ENCODE measurements at regions not wholly inside any gene's neighbourhood (a gene's known extent, or its start where the extent isn't known, plus 50 kb on each side); places are given as distances from the start of the nearest gene placed in this dataset.

GRCh38 chr10:43925793-43926192 lies 277.1 kb upstream of the ZNF32 start:
- H3K27ac ChIP-seq, result no peak overlapping the region
- CTCF ChIA-PET, result no interaction called here
- no peak for DNase-seq (ENCODE audit: low read depth in 1 of 2, low spot score in 1 of 2)
- no peak overlapping the region for H3K4me3 ChIP-seq
- no peak overlapping the region for H3K4me2 ChIP-seq
- POLR2A ChIA-PET, result no interaction called here
- WGBS (ENCODE audit: missing lambda C conversion rate), result 12% methylated on average over 7 of the region's 7 CpGs
- ATAC-seq, result no peak
- no peak for FAIRE-seq
- no peaks in the 10 kb centered on the region for H3K4me1 ChIP-seq
- H3K9me3 ChIP-seq, result no peaks in the 10 kb centered on the region
- TF ChIP-seq PHF8 (IDR thresholded peaks at IDR 0.05; ENCODE audit: borderline replicate concordance, low read depth), result no peak
- no peak for TF ChIP-seq RARB (CRISPR knock-in tag; IDR thresholded peaks at IDR 0.05)
- no peak for TF ChIP-seq NFE2L2 (conservative IDR thresholded peaks at IDR 0.05; ENCODE audit: low read length)
- TF ChIP-seq GATA3 (IDR thresholded peaks at IDR 0.05; ENCODE audit: borderline replicate concordance), result no peak
- no peak for TF ChIP-seq ZFP36 (IDR thresholded peaks at IDR 0.05; ENCODE audit: borderline replicate concordance, partially characterized antibody)
- TF ChIP-seq HOXB13 (CRISPR knock-in tag; IDR thresholded peaks at IDR 0.05; ENCODE audit: low read depth), result no peak

GRCh38 chr10:43923328-43923727 lies 274.6 kb upstream of the ZNF32 start:
- ATAC-seq (no peak), DNase-seq (ENCODE audit: low read depth in 1 of 2, low spot score in 1 of 2) (no peak), FAIRE-seq (no peak)
- no peak overlapping the region for H3K27ac ChIP-seq
- no peaks in the 10 kb centered on the region for H3K4me1 ChIP-seq
- H3K4me2 ChIP-seq, result no peak overlapping the region
- ChIA-PET CTCF (no interaction called here), POLR2A (no interaction called here)
- no peak for TF ChIP-seq MAX (IDR thresholded peaks at IDR 0.05)
- 7% methylated on average over 2 of the region's 2 CpGs for WGBS (ENCODE audit: missing lambda C conversion rate)
- no peak overlapping the region for H3K4me3 ChIP-seq
- no peaks in the 10 kb centered on the region; the same call in 2 of the 3 replicates for H3K9me3 ChIP-seq

GRCh38 chr10:43922335-43923280 lies 273.9 kb upstream of the ZNF32 start:
- CTCF ChIA-PET, result no interaction called here

GRCh38 chr10:43921881-43922280 lies 273.2 kb upstream of the ZNF32 start:
- no peak for ATAC-seq
- no peak for DNase-seq (ENCODE audit: low read depth in 1 of 2, low spot score in 1 of 2)
- no peak overlapping the region for H3K4me2 ChIP-seq
- POLR2A ChIA-PET, result no interaction called here
- CTCF ChIA-PET, result no interaction called here
- FAIRE-seq, result no peak
- H3K27ac ChIP-seq, result no peak overlapping the region
- H3K4me3 ChIP-seq, result no peak overlapping the region
- 44% methylated on average over 6 of the region's 9 CpGs for WGBS (ENCODE audit: missing lambda C conversion rate)
- H3K9me3 ChIP-seq, result no peaks in the 10 kb centered on the region; the same call in 2 of the 3 replicates
- H3K4me1 ChIP-seq, result no peaks in the 10 kb centered on the region
- no peak for TF ChIP-seq NFE2L2 (conservative IDR thresholded peaks at IDR 0.05; ENCODE audit: low read length)
- TF ChIP-seq RFX5 (IDR thresholded peaks at IDR 0.05), result no peak
- TF ChIP-seq FOXS1 (CRISPR knock-in tag; IDR thresholded peaks at IDR 0.05), result no peak
- no peak for TF ChIP-seq RAD21 (conservative IDR thresholded peaks at IDR 0.05 in 1 of 2, IDR thresholded peaks at IDR 0.05 in 1 of 2)
- no peak for TF ChIP-seq EHF (CRISPR knock-in tag; IDR thresholded peaks at IDR 0.05)
- TF ChIP-seq USF2 (IDR thresholded peaks at IDR 0.05), result no peak
- no peak for TF ChIP-seq HDAC2 (IDR thresholded peaks at IDR 0.05)
- TF ChIP-seq ESRRA (IDR thresholded peaks at IDR 0.05; ENCODE audit: borderline replicate concordance, low read length), result no peak
- no peak for TF ChIP-seq HMGXB4 (CRISPR knock-in tag; IDR thresholded peaks at IDR 0.05; ENCODE audit: borderline replicate concordance)

More at GRCh38 chr10:43922335-43923280, 273.9 kb upstream of the ZNF32 start:
- no peaks in the 10 kb centered on the region; the same call in 2 of the 3 replicates for H3K9me3 ChIP-seq
- H3K4me3 ChIP-seq, result no peak overlapping the region
- no peak overlapping the region for H3K4me2 ChIP-seq
- no peaks in the 10 kb centered on the region for H3K4me1 ChIP-seq
- POLR2A ChIA-PET, result no interaction called here
- 11% methylated on average over 9 of the region's 9 CpGs for WGBS (ENCODE audit: missing lambda C conversion rate)
- DNase-seq (ENCODE audit: low read depth in 1 of 2, low spot score in 1 of 2), result no peak
- H3K27ac ChIP-seq, result no peak overlapping the region
- no peak for FAIRE-seq
- no peak for ATAC-seq
- TF ChIP-seq FOXS1 (CRISPR knock-in tag; IDR thresholded peaks at IDR 0.05) (no peak), RARB (CRISPR knock-in tag; IDR thresholded peaks at IDR 0.05) (no peak), HOXB5 (CRISPR knock-in tag; IDR thresholded peaks at IDR 0.05) (no peak), REST (IDR thresholded peaks at IDR 0.05) (no peak)
